HCT116 (cell line): ENCODE measurements at regions not wholly inside any gene's neighbourhood (a gene's known extent, or its start where the extent isn't known, plus 50 kb on each side); places are given as distances from the start of the nearest gene placed in this dataset.

Source experiments
- ATAC-seq: fragments of 200-7000 bp; cut with Tn5 transposase; 2 replicates; pipeline ENCODE4 v1.9.1; 2020; ENCODE audit warnings: mild to moderate bottlenecking, moderate library complexity
- BruUV-seq: library from RNA; stranded (reverse); fragments of 400-500 nt; replicated peaks from 2 replicates; lab custom pipeline; 2021; lab: Mats Ljungman, UMichigan
- CTCF ChIA-PET: fragments of 300-600 bp; sonication (Branson Sonifier 250); formaldehyde crosslinking; loops from one replicate; lab custom pipeline; 2021; ENCODE audit warnings: antibody characterized with exemption; lab: Charles Lee
- POLR2A ChIA-PET: fragments of 300-600, 350-600 bp; sonication (Branson Sonifier 250); formaldehyde crosslinking; loops from one replicate; lab custom pipeline; 2021; ENCODE audit warnings: antibody characterized with exemption; lab: Charles Lee
- RAD21 ChIA-PET, 2 experiments: fragments of 300-600 bp; sonication (Branson Sonifier 250); formaldehyde crosslinking; loops; one replicate each; lab custom pipeline; 2023; ENCODE audit warnings: low total read pairs in 2 of 2; ENCODE audit not compliant: uncharacterized antibody in 2 of 2, unreplicated experiment in 2 of 2, low non-redundant PET in 1 of 2; lab: Charles Lee
- DNase-seq: peaks from one replicate; pipeline ENCODE4 v3.0.0-alpha.2; 2010; ENCODE audit warnings: low read depth, low spot score
- H2AFZ ChIP-seq: fragments of 200-600 bp; shearing (Covaris generic), sonication (generic); 2 replicates; pipeline ENCODE4 v1.6.1; 2017; ENCODE audit warnings: low read depth, mixed run types, mixed read lengths, antibody characterized with exemption, low read length; ENCODE audit not compliant: poor library complexity, severe bottlenecking
- H3K27ac ChIP-seq: 2 replicates; pipeline ENCODE4 v1.5.1; 2012; ENCODE audit warnings: low read depth, low read length
- H3K27me3 ChIP-seq: fragments of 200-600 bp; sonication (generic); 2 replicates; pipeline ENCODE4 v1.6.1; 2016; ENCODE audit warnings: mixed run types, low read length, mixed read lengths; ENCODE audit not compliant: insufficient read depth
- H3K36me3 ChIP-seq, 2 experiments: fragments of 200-500 bp in 1 of 2; fragments of 200-600 bp in 1 of 2; sonication (Bioruptor generic) in 1 of 2; sonication (generic) in 1 of 2; 2 replicates each; pipeline versions ENCODE4 v1.5.1 to v1.6.1; 2014 to 2016; ENCODE audit warnings: low read length in 2 of 2, inconsistent platforms in 1 of 2, mixed read lengths in 1 of 2, mixed run types in 1 of 2; ENCODE audit not compliant: insufficient read depth in 2 of 2, control insufficient read depth in 1 of 2
- H3K4me1 ChIP-seq, 2 experiments: fragments of 200-600 bp in 1 of 2; sonication (generic) in 1 of 2; 2 replicates each; pipeline versions ENCODE4 v1.5.1 to v1.6.1; 2012 to 2017; ENCODE audit warnings: low read length in 2 of 2, inconsistent platforms in 1 of 2, mild to moderate bottlenecking in 1 of 2, mixed read lengths in 1 of 2, mixed run types in 1 of 2, moderate library complexity in 1 of 2; ENCODE audit not compliant: insufficient read depth in 2 of 2, control insufficient read depth in 1 of 2
- H3K4me2 ChIP-seq: fragments of 200-600 bp; sonication (generic); 2 replicates; pipeline ENCODE4 v1.6.1; 2017; ENCODE audit warnings: mixed run types, low read length, mixed read lengths
- H3K4me3 ChIP-seq, 2 experiments: fragments of 200-600 bp in 1 of 2; sonication (generic) in 1 of 2; replicated peaks in 1 of 2; 2 replicates each; pipeline ENCODE4 v1.5.1; 2011 to 2016; ENCODE audit warnings: low read length in 2 of 2, control low read depth in 1 of 2, low read depth in 1 of 2, mild to moderate bottlenecking in 1 of 2, mixed read lengths in 1 of 2, mixed run types in 1 of 2
- H3K79me2 ChIP-seq: fragments of 200-600 bp; sonication (generic); 2 replicates; pipeline ENCODE4 v1.6.1; 2017; ENCODE audit warnings: mild to moderate bottlenecking, mixed run types, low read length, moderate library complexity, mixed read lengths; ENCODE audit not compliant: insufficient read depth
- H3K9ac ChIP-seq: fragments of 200-600 bp; sonication (generic); 2 replicates; pipeline ENCODE4 v1.6.1; 2016; ENCODE audit warnings: low read length, mixed read lengths
- H3K9me2 ChIP-seq: fragments of 200-600 bp; sonication (generic), shearing (Covaris generic); 2 replicates; pipeline ENCODE4 v1.6.1; 2017; ENCODE audit warnings: mixed run types, mild to moderate bottlenecking, moderate library complexity; ENCODE audit not compliant: insufficient read depth
- H3K9me3 ChIP-seq, 2 experiments: fragments of 200-500 bp in 1 of 2; fragments of 200-600 bp in 1 of 2; sonication (Bioruptor generic) in 1 of 2; sonication (generic) in 1 of 2; 2 replicates each; pipeline ENCODE4 v1.6.1; 2014 to 2017; ENCODE audit warnings: low read length in 2 of 2, mixed read lengths in 2 of 2, inconsistent platforms in 1 of 2, low read depth in 1 of 2, mild to moderate bottlenecking in 1 of 2, mixed run types in 1 of 2, moderate library complexity in 1 of 2; ENCODE audit not compliant: control insufficient read depth in 1 of 2, insufficient read depth in 1 of 2
- H4K20me1 ChIP-seq: fragments of 200-600 bp; sonication (generic), shearing (Covaris generic); 2 replicates; pipeline ENCODE4 v1.6.1; 2017; ENCODE audit warnings: mixed run types, mild to moderate bottlenecking, moderate library complexity; ENCODE audit not compliant: insufficient read depth
- CBX3 ChIP-seq: IDR thresholded peaks from 2 replicates; pipeline ENCODE4 v1.6.1; 2012; ENCODE audit warnings: low read depth
- CEBPB ChIP-seq: IDR thresholded peaks from 2 replicates; pipeline ENCODE4 v1.6.1; 2012; ENCODE audit warnings: low read depth
- CTCF ChIP-seq, 3 experiments: fragments of 200-600 bp in 1 of 3; sonication (generic) in 1 of 3; IDR thresholded peaks in 2 of 3; conservative IDR thresholded peaks in 1 of 3; 2 replicates each; pipeline ENCODE4 v1.5.1; 2012 to 2017; ENCODE audit warnings: low read depth in 2 of 3, low read length in 2 of 3, antibody characterized with exemption in 1 of 3, borderline replicate concordance in 1 of 3, control low read depth in 1 of 3, mild to moderate bottlenecking in 1 of 3, mixed read lengths in 1 of 3, mixed run types in 1 of 3, moderate library complexity in 1 of 3; ENCODE audit not compliant: insufficient read depth in 1 of 3
- ELF1 ChIP-seq: IDR thresholded peaks from 2 replicates; pipeline ENCODE4 v1.6.1; 2012; ENCODE audit warnings: low read depth, borderline replicate concordance
- SIN3A ChIP-seq: IDR thresholded peaks from 2 replicates; pipeline ENCODE4 v1.6.1; 2012; ENCODE audit warnings: low read depth
- SP1 ChIP-seq: IDR thresholded peaks from 2 replicates; pipeline ENCODE4 v1.6.1; 2012; ENCODE audit warnings: low read depth
- TCF7L2 ChIP-seq: IDR thresholded peaks from 2 replicates; pipeline ENCODE4 v1.7.0; 2011; ENCODE audit warnings: borderline replicate concordance, inconsistent platforms; ENCODE audit not compliant: insufficient read depth, insufficient read length; ENCODE audit errors: extremely low read depth
- intact Hi-C: fragments of 100-400 bp; cut with micrococcal nuclease; formaldehyde crosslinking; loops from 2 replicates; pipeline ENCODE4 v1.10.0; 2022
- TF ChIP-seq, protein P1 (sequence below): IDR thresholded peaks from 2 replicates; pipeline ENCODE4 v1.6.1; 2011; ENCODE audit warnings: mild to moderate bottlenecking, low read length, moderate library complexity; ENCODE audit not compliant: insufficient replicate concordance; ENCODE audit errors: extremely low read depth

DNA sequence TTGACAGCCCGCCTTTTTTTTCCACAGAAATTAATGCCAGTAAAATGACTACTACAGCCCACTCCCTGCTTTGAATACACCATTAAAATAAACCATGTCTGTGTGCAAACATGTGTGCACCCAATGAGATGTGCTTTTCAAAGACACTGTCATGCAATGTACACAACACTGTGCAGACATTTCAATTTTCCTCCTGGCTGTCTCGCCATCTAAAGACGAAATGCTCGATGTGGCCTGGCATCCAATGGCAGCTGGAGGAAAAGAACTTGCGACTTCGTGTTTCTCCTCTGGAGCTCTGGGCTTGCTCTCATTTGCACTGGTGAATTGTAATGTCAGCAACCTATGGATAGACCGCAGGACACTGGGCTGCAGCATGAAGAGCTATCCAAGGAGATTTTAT lies 147.0 kb upstream of the NAV2 start:
- Histone ChIP-seq H3K9me3 (no peaks in the 10 kb centered on the region), H3K36me3 (no peaks in the 10 kb centered on the region), H3K4me3 (no peak overlapping the region), H3K9me2 (no peaks in the 10 kb centered on the region), H3K4me2 (no peak overlapping the region)
- DNase-seq, result no peak
- CTCF ChIA-PET, result interaction anchor here (4.3 to 4.6 kb wide), 2 partner anchors 177 to 337 kb away, joined by 51 to 80 read pairs; no protein-coding TSS in a partner anchor
- BruUV-seq, result no TSS peak
- TF ChIP-seq CBX3, result no peak
- TF ChIP-seq, all 23 proteins: peak for 0
- H3K79me2 ChIP-seq, result no peaks in the 10 kb centered on the region
- no peak for ATAC-seq
- H3K4me1 ChIP-seq, result peaks cover 0 to 6% of the 10 kb centered on the region in 2 experiments; a peak in 1 of 4 replicates
- no peak overlapping the region for H3K9ac ChIP-seq
- peaks cover 5% of the 10 kb centered on the region; the same call in 1 of the 2 replicates for H3K27me3 ChIP-seq
- intact Hi-C loops, result loop anchor here (2.0 kb wide), 2 partner anchors 93 to 243 kb away; no protein-coding TSS in a partner anchor
- RAD21 ChIA-PET, result no interaction called here
- POLR2A ChIA-PET, result interaction anchor here (0.6 kb wide), 1 partner anchor 152 kb away, joined by 4 read pairs; no protein-coding TSS in a partner anchor
- no peak overlapping the region for H2AFZ ChIP-seq
- H4K20me1 ChIP-seq, result no peaks in the 10 kb centered on the region
- no peak overlapping the region for H3K27ac ChIP-seq

DNA sequence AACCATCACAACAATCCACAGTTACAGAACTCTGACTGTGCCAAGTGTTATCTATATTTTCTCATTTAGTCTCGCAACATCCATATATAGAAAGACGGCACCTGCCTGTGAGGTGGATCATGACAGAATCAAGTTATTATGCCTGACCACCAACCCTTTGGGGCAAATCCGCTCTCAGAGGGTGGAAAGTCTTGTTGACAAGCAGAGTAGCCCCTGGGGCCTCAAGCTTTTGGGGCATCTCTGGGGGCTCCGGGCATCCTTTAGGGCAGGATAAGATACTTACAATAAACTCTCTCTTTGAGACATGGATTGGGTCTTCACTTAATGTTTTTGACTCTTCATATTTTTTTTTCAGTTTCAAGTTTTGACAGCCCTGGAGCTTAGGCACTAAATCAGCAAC lies 150.5 kb upstream of the NAV2 start:
- Histone ChIP-seq H3K4me2 (no peak overlapping the region), H3K9me2 (no peaks in the 10 kb centered on the region), H3K36me3 (no peaks in the 10 kb centered on the region), H3K27ac (no peak overlapping the region), H3K9ac (no peak overlapping the region), H3K9me3 (no peaks in the 10 kb centered on the region), H3K27me3 (peaks cover 10% of the 10 kb centered on the region; the same call in 1 of the 2 replicates), H4K20me1 (no peaks in the 10 kb centered on the region), H3K4me1 (peaks cover 0 to 6% of the 10 kb centered on the region in 2 experiments; a peak in 1 of 4 replicates), H2AFZ (no peak overlapping the region), H3K4me3 (no peak overlapping the region), H3K79me2 (no peaks in the 10 kb centered on the region)
- ChIA-PET CTCF (interaction anchor here (4.3 to 4.6 kb wide), 2 partner anchors 181 to 341 kb away, joined by 51 to 80 read pairs; no protein-coding TSS in a partner anchor), RAD21 (interaction anchor here in 1 of 2 experiments (2.4 kb wide), 1 partner anchor 180 kb away, joined by 6 read pairs; no protein-coding TSS in a partner anchor), POLR2A (no interaction called here)
- ATAC-seq, result no peak
- no peak for DNase-seq
- intact Hi-C loops, result loop anchor here (5.0 kb wide), 1 partner anchor 570 kb away; no protein-coding TSS in a partner anchor
- no TSS peak for BruUV-seq
- TF ChIP-seq ELF1, result no peak
- TF ChIP-seq TCF7L2, result no peak
- TF ChIP-seq CTCF (IDR thresholded peaks at IDR 0.05 in 2 of 3, conservative IDR thresholded peaks at IDR 0.05 in 1 of 3; ENCODE audit: borderline replicate concordance in 1 of 3, insufficient read depth in 1 of 3, low read depth in 2 of 3, low read length in 2 of 3), result no peak
- no peak for TF ChIP-seq CEBPB
- TF ChIP-seq, protein P1, sequence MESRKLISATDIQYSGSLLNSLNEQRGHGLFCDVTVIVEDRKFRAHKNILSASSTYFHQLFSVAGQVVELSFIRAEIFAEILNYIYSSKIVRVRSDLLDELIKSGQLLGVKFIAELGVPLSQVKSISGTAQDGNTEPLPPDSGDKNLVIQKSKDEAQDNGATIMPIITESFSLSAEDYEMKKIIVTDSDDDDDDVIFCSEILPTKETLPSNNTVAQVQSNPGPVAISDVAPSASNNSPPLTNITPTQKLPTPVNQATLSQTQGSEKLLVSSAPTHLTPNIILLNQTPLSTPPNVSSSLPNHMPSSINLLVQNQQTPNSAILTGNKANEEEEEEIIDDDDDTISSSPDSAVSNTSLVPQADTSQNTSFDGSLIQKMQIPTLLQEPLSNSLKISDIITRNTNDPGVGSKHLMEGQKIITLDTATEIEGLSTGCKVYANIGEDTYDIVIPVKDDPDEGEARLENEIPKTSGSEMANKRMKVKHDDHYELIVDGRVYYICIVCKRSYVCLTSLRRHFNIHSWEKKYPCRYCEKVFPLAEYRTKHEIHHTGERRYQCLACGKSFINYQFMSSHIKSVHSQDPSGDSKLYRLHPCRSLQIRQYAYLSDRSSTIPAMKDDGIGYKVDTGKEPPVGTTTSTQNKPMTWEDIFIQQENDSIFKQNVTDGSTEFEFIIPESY, result no peak
- TF ChIP-seq SIN3A, result no peak
- no peak for TF ChIP-seq SP1
